Putamen (tissue), 1 donor: ENCODE measurements at regions not wholly inside any gene's neighbourhood (a gene's known extent, or its start where the extent isn't known, plus 50 kb on each side); places are given as distances from the start of the nearest gene placed in this dataset.
"Not testable (repeated sequence)": the region's sequence is repeated elsewhere in the genome, so short reads cannot be mapped to it uniquely, and the experiment has no call there.

ENCODE experiments used
- DNase-seq: peaks from one replicate; pipeline ENCODE4 v3.0.0-alpha.2; 2016; ENCODE audit warnings: low spot score

DNA sequence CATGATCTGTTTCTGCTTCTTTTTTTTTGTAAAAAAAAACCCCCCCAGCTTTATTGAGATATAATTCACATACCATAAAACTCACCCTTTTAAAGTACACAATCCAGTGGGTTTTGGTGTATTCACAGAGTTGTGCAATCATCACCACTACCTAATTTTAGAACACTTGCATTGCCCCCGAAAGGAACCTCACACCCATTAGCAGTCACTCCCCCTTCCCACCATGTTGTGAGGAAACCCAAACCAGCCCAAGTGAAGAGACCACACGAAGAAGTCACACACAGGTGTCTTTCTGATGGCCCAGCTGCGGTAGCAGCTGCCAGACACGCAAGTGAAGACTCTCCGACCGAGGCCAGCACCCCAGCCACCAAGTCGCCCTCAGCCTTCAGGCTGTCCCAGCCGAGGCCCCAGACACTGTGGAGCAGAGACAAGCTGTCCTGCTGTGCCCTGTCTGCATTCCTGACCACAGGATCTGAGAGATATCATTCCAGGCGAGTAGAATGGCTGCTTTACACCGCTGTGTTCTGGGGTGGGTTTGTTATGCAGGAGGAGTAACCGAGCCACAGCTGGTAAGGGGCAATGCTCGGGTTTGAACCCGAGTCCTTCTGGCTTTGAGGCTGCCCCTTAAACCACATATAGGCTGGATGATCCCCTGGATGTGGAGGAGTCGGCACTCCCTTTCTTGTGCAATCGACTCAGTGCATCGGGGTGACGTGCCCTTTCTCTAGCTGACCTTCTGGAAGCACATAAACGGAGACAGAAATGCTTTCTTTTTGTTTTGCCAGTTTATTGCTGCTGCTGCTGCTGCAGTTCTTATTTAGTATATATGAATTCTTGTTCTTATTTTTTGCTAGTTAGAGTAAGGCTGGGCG is 59.1 kb upstream of the PTPN1 start:
- no peak for DNase-seq

DNA sequence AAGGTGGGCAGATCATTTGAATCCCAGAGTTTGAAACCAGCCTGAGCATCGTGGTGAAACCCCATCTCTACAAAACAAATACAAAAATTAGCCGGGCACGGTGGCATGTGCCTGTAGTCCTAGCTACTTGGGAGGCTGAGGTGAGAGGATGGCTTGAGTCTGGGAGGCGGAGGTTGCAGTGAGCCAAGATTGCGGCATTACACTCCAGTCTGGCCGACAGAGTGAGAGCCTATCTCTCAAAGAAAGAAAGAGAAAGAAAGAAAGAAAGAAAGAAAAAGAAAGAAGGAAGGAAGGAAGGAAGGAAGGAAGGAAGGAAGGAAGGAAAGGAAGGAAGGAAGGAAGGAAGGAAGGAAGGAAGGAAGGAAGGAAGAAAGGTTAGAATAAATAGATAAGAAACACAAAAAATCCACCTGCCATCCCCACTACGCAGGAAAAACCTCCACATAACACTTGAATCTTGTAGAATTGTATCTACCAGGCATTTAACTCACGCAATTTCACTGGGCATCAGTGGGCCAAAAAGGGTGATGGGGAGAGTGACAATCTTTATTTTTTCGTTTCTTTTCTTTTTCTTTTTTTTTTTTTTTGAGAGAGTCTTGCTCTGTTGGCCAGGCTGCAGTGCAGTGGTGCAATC is 58.3 kb upstream of the PTPN1 start:
- not testable (repeated sequence) for DNase-seq

DNA sequence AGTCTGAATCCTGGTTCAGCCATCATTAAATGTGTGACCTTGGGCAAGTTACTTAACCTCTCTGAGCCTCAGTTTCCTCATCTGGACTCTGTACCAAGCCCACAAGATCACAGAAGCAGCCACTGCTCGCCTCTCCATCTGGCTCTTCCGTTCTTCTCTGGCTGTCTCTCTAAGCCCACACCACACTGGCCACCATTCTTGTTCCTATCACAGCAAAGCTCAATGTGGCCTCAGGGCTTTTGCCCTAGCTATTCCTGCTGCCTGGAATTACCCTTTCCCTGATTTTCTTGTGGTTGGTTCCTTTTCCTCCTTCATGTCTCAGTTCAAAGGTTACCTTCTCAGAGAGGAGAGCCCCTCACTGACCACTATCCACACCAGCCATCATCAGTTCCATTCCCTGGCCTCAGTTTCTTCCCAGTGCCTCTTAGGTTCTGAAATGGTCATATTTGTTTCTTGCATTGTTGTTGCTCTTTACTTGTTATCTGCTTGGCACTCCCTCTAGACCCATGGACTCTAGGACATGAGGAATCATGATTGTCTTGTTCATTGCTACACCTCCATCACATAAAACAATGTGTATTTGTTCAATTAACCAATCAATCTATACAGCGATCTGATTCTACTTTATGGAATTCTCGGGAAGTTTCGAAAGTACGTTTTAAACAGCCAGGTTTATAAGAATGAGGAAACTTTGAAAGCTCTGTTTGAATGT is 56.5 kb upstream of the PTPN1 start:
- DNase-seq, result no peak

DNA sequence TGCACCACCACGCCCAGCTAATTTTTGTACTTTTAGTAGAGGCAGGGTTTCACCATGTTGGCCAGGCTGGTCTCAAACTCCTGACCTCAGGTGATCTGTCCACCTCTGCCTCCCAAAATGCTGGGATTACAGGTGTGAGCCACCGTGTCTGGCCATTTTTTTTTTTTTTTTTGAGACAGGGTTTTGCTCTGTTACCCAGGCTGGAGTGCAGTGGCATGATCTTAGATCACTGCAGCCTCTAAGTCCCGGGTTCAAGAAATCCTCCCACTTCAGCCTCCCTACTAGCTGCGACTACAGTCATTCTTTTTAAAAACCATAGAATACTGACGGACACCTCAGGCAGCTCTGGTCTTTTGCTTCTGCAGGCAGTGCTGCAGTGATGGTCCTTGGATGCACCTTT is 54.9 kb upstream of the PTPN1 start:
- not testable (repeated sequence) for DNase-seq

DNA sequence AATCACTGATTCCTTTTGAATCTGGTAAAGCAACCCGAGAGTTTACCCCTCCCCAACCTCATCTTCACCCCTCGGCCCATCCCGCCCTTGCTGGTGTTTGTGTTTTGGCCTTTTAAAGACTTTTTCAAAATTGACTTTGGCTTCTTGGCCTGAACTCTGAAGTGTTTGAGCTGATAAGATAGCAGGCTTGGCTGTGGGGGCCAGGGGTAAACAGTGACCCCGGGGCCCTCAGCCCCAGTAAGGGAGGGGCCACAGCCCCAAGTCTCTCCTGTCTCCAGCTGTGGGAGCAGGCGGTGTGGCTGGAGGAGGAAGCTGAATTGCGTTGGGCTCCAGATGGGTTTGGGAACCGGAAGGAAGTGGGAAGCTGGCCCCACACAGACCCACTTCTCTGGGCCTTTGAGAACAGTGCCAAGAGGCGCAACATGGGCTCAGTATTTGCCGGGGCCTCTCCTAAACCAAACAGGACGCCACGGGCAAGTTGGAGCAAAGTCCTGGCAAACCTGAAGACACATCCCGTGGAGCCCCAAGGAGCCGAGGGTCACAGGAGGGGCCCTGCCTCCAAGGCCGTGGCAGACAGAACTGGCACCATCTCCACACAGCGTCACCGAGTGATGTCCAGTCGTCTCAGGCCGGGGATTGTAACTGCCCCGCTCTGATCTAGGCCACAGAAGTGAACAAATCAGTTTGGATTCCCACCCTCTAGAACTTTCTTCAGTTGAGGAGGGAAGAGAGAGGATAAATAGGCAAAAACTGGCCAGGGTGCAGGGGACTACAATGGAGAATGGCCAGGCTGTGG is 54.3 kb upstream of the PTPN1 start:
- DNase-seq, result no peak

DNA sequence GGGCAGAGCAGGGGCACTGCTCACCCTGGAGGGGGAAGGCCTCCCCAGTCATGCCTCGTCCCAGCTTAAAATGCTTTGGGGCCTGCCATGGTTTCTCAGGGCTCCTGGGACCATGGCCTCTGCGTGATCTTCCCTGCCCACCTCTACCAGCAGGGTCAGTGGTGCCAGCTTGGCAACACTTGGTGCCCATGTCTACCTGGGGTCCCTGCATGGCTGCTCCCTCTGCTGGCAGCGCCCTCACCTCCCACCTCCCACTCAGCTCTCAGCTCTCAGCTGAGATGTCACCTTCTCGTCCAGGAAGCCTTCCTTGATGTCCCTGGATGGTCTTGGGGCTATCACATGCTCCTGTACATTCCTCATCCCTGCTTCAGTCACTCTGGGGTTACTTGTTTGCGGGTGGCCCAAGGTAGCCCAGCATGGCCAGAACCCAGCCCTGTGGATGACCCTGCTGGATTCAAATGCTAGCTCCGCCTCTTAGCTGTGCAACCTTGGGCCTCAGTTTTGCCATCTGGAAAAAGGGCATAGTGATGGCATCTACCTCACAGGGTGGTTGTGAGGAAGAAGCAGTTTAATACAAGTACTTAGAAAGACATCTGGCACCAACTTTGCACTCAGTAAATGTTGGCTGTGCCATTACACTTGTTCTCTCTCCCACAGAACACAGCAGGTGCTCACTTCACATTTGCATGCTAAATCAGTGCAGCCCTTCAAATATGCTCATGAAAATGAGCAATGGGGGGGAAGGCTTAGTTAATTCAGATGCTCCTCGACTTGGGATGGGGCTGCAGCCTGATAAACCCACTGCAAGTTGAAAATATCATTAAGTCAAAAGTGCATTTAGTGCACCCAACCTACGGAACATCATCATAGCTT is 53.5 kb upstream of the PTPN1 start:
- DNase-seq, result no peak

DNA sequence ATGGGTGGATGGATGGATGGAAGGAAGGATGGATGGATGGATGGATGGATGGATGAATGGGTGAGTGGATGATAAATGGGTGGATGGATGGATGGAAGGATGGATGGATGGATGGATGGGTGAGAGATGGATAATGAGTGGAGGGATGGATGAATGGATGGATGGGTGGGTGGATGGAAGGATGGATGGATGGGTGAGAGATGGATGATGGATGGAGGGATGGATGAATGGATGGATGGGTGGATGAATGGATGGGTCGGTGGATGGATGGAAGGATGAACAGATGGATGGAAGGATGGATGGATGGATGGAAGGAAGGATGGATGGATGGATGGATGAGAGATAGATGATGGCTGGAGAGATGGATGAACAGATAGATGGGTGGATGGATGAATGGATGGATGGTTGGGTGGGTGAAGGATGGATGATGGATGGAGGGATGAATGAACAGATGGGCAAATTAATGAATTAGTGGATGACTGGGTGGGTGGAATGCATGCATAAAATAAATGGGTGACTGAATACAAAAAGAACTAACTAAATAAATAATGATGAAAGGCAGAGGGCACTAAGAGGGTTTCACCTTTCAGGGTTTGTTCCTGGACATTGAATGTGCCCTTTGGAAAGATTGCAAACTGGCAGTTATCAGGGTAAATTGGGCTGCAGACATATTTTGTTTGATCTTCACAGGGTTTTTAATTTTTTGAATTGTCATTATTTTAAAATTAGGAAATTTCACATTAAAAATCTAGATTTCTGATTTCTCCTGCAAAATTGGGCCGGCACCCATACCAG is 50.9 kb upstream of the PTPN1 start:
- DNase-seq, result no peak

DNA sequence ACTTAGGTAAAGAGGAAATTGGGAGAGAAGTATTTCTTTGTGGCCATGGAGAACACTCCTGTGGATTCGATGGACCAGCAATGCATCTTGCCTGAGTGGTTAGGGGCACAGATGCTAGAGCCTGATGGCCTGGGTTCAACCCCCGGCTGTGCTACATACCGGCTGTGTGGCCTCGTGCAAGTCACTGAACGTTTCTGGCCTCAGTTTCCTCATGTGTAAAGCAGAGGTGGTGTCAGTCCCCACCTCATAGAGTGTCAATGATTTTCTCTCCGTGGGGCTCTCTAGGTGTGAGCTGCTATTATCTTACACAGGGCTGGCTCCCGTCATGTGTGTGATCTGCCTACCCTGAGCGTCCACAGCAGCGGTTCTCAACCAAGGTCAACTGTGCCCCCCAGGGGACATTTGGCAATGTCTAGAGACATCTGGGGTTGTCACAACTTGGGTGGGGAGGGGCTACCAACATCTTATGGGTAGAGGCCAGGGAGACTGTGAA is 50.0 kb upstream of the PTPN1 start:
- no peak for DNase-seq
